ENCODE measurements at regions not wholly inside any gene's neighbourhood (a gene's known extent, or its start where the extent isn't known, plus 50 kb on each side); places are given as distances from the start of the nearest gene placed in this dataset.

DNA sequence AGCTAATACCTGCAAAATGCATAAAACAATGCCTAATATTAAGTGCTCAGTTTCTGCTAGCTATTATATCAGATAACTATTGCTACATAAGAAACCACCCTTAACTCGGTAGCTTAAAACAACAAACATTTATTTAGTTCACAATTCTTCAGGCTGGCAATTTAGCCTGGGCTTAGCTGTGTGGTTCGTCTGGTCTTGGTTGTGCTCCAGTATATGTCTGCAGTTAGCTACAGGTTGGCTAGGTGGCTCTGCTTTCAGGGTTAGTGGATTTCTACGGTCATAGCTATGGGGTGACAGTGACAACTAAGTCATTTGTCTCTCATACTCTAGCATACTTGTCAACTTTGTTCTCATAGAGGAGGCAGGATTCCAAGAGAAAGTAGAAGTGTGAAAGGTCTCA lies 61.8 kb upstream of the NRP1 start:
- no peak for DNase-seq (ENCODE audit: low read depth)
- no peak overlapping the region for H3K4me3 ChIP-seq (ENCODE audit: low read depth, low read length)
- TF ChIP-seq, protein P1, sequence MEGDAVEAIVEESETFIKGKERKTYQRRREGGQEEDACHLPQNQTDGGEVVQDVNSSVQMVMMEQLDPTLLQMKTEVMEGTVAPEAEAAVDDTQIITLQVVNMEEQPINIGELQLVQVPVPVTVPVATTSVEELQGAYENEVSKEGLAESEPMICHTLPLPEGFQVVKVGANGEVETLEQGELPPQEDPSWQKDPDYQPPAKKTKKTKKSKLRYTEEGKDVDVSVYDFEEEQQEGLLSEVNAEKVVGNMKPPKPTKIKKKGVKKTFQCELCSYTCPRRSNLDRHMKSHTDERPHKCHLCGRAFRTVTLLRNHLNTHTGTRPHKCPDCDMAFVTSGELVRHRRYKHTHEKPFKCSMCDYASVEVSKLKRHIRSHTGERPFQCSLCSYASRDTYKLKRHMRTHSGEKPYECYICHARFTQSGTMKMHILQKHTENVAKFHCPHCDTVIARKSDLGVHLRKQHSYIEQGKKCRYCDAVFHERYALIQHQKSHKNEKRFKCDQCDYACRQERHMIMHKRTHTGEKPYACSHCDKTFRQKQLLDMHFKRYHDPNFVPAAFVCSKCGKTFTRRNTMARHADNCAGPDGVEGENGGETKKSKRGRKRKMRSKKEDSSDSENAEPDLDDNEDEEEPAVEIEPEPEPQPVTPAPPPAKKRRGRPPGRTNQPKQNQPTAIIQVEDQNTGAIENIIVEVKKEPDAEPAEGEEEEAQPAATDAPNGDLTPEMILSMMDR (IDR thresholded peaks at IDR 0.05; ENCODE audit: low read depth, low read length, missing control alignments), result no peak

DNA sequence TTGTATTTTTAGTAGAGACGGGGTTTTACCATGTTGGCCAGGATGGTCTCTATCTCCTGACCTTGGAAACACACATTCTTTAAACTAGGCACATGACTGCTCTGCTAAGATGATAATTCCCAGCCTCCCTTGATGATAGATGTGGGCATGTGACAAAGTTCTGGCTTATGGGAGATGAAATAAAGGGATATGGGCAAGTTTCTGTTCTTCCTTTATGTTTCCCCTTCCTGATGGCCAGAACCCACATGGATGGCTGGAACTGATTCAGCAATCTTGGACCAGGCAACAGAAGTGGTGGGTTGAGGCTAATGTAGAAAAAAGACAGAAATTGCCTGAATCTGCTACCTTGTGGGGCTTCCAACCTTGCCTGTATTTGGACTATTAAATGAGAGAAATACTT lies 60.7 kb upstream of the NRP1 start:
- TF ChIP-seq, protein P1 (IDR thresholded peaks at IDR 0.05; ENCODE audit: low read depth, low read length, missing control alignments), result no peak
- DNase-seq (ENCODE audit: low read depth), result no peak
- no peak overlapping the region for H3K4me3 ChIP-seq (ENCODE audit: low read depth, low read length)

DNA sequence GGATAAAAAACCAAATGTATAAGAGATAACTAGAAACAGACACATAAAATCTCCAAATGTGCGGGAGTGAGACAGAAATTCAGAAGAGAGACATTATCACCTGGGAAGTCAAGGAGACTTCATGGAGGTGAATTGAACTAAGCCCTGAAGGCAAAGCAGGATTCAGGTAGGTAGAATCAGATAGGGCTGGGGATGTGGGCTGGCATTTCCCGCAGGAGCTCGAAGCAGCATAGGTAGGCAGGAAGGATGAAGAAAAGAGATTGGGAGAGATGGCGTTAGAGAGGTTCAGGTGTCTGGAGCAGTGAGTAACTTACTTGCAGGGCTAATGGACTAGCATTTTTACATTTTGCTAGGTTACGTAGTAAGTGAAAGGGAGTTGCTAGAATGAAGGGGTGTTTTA lies 58.2 kb upstream of the NRP1 start:
- no peak overlapping the region for H3K4me3 ChIP-seq (ENCODE audit: low read depth, low read length)
- TF ChIP-seq, protein P1 (IDR thresholded peaks at IDR 0.05; ENCODE audit: low read depth, low read length, missing control alignments), result no peak
- DNase-seq (ENCODE audit: low read depth), result no peak

DNA sequence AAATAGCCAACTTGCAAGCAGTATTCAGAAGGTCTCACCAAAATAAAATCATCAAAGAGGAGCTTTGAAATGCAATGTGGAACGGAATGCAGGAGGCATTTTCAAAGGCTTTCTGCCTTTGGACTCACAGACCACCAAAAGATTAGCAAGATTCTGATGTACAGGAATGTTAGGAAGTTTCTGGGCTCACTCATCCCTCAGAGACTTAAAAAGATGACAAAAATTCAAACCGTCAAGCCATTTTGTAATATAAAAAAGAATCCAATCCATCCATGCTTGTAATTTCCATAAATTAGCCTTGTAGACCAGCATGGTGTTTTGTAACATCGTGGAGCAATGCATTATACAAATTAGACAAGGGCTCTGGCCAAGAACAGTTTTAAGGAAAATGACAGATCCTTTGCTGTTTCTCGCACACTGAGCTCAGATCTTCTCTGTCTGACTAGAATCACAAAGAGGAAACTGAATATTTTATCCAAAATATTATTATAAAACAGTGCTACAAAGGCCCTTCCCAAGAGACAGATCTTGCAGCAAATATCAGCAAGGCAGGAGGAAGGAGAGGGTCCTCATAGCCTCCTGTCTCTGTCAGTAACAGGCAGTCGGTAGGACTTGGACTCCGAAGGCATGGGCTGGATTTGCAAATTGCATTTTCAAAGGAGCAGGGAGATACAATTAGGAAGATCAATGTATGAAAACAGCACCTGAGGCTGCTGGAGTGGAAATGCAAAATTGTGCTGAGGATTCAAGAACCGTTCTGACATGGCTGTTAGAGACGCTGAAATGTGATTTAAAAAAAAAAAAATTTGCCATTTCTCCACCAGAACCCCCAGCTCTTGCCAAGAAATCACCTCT lies 57.4 kb upstream of the NRP1 start:
- H3K4me3 ChIP-seq (ENCODE audit: low read depth, low read length), result no peak overlapping the region
- DNase-seq (ENCODE audit: low read depth), result no peak
- TF ChIP-seq, protein P1 (IDR thresholded peaks at IDR 0.05; ENCODE audit: low read depth, low read length, missing control alignments), result no peak

DNA sequence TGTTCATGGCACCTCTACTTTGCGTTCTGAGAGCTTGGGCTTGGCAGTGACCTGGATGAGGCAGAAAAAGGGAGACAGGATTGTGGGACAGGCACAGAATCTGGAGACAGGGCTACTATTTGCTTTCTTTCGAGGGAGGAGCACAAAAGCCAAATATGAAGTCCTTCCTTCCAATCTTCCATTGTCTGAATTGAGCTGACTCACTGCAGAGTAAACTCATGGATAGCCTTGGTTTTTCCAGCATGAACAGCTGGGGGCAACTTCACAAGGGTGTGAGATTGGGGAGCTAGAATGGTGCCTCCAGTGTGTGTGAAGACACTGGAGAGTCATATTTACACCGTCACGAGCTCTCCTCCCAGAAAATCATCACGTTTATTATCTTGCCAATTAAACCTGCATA lies 55.6 kb upstream of the NRP1 start:
- TF ChIP-seq, protein P1 (IDR thresholded peaks at IDR 0.05; ENCODE audit: low read depth, low read length, missing control alignments), result no peak
- H3K4me3 ChIP-seq (ENCODE audit: low read depth, low read length), result no peak overlapping the region
- DNase-seq (ENCODE audit: low read depth), result no peak

DNA sequence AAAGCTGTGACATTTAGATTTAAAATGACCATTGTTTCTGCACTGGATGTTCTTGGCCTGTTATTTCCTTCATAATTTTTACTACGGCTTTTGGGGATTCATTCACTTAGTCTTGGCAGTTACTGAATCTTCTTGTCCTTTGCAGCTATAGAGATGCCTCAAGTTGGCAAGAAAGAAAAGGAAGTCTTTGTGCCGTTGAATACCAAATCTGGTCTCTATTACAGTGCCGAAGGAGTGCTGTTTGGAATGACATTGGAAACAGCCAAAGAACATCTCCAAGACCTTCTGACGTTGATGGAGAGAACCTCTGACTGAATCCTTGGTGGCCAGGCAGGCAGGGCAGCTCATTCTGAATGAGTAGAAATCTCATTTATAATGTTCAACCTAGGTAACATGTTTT lies 54.3 kb upstream of the NRP1 start:
- H3K4me3 ChIP-seq (ENCODE audit: low read depth, low read length), result no peak overlapping the region
- DNase-seq (ENCODE audit: low read depth), result no peak
- TF ChIP-seq, protein P1 (IDR thresholded peaks at IDR 0.05; ENCODE audit: low read depth, low read length, missing control alignments), result no peak

DNA sequence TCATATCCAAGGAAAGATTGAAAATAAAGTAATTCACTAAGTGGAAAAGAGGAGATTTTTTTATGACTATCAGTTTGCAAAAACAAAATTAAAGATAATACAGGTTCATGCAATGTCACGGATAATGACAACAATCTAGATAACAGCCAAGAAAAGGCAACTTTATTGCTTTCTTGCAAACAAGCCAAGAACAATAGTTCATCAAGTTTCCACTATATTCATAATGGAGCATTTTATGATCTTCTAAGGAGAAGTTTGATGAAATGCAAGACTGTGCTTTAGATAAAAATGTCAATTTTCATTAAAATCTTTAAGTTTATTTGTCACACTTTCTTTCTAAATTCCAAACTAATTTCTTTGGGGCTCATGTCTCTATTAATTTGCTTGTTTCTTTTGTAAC lies 53.9 kb upstream of the NRP1 start:
- no peak overlapping the region for H3K4me3 ChIP-seq (ENCODE audit: low read depth, low read length)
- TF ChIP-seq, protein P1 (IDR thresholded peaks at IDR 0.05; ENCODE audit: low read depth, low read length, missing control alignments), result no peak
- DNase-seq (ENCODE audit: low read depth), result no peak
